GM21367 (cell line): ENCODE measurements at regions not wholly inside any gene's neighbourhood (a gene's known extent, or its start where the extent isn't known, plus 50 kb on each side); places are given as distances from the start of the nearest gene placed in this dataset.
"Not testable (repeated sequence)": the region's sequence is repeated elsewhere in the genome, so short reads cannot be mapped to it uniquely, and the experiment has no call there.

Experiments
- ATAC-seq: cut with Tn5 transposase; IDR thresholded peaks from one replicate; pipeline ENCODE4 v1.9.1; 2021; ENCODE audit not compliant: unreplicated experiment

DNA sequence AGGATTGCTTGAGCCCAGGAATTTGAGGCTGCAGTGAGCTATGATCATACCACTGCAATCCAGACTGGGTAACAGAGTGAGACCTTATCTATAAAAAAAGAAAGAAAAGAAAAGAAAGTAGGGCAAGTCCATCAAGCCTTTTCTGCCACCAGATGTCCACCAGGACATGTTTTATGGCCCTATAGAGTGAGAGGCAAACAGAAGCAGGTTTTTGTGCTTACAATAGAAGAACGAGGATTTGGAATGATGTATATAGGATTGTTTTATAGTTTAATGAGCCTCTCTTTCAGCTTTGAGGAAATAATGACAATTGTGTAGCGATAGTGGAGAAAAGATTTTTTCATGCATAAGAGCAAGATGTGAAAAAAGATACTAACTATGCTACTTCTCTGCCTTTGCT, 480.5 kb downstream of the KLF12 start:
- no peak for ATAC-seq

DNA sequence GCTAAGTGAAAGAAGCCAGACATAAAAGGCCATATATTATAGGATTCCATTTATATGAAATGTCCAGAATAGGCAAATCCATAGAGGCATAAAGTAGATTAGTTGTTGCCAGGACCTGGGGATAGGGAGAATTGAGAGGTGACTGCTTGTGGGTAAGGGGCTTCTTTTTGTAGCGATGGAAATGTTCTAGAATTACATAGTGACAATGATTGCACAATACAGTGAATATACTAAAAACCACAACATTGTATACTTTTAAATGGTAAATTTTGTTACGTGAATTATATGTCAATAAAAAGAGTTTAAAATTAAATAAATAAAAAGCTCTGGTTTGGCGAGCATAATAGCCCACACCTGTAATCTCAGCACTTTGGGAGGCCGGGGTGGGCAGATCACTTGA, 486.8 kb downstream of the KLF12 start:
- no peak for ATAC-seq

DNA sequence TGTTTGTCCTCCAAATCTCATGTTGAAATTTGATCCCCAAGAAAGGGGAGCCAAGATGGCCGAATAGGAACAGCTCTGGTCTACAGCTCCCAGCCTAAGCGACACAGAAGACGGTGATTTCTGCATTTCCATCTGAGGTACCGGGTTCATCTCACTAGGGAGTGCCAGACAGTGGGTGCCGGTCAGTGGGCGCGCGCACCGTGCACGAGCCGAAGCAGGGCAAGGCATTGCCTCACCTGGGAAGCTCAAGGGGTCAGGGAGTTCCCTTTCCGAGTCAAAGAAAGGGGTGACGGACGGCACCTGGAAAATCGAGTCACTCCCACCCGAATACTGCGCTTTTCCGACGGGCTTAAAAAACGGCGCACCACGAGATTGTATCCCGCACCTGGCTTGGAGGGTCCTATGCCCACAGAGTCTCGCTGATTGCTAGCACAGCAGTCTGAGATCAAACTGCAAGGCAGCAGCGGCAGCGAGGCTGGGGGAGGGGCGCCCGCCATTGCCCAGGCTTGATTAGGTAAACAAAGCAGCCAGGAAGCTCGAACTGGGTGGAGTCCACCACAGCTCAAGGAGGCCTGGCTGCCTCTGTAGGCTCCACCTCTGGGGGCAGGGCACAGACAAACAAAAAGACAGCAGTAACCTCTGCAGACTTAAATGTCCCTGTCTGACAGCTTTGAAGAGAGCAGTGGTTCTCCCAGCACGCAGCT, 493.6 kb downstream of the KLF12 start:
- ATAC-seq: not testable (repeated sequence)

DNA sequence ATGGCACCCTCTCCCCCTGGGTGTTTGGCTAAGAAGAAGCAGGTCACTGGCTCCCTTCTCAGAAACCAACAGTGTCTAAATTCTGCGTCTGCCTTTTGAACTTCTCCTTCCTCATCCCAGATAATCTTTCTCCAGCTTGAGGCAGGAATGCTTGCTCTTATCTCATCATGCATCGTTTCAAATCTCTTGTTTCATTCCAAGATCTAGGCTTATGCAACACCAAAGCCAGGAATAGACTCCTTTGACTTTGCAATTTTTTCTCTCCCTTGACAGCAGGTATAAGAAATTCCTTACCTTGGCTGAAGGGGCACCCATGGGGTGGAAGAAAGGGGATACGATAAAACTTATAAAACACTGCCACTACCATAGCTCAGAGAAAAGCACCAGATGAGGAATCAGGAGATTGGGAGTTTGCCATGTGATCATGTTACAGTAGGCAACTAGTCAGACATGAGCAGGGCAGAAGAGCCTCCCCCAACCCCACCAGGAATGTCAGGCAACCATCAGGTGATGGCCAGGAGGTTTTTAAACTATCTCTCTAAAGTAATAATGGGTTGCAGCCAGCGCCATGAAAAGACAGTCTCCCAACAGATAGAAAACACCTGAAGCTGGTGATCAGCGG, 498.9 kb downstream of the KLF12 start:
- no peak for ATAC-seq

DNA sequence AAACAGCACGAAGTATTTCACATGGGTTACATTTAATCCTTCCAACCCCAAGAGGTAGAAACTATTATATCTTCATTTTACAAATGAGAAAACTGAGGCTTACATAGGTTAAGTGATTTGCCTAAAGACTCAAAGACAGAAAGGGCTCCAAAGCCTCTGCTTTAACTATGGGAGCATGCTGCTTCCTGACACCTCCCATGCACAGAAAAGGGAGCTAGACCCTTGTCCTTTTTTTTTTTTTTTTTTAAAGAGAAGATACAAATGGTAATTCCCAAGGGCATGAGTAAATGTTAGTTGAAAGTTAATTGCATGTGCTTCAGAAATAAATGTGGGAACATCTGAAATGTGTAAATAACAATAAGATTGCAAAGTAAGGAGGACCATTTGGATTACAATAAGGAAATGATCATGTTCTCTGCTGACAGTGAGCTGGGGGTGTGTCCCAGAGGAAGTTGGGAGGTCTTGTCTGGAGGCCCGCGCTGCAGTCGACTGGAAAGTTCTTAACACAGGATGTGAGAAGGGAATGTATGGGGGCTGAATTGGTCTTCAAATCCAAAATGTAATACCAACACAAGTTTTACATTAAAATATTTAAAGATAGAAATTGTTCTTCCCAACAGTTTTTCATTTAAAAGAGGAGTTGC, 500.3 kb downstream of the KLF12 start:
- no peak for ATAC-seq

DNA sequence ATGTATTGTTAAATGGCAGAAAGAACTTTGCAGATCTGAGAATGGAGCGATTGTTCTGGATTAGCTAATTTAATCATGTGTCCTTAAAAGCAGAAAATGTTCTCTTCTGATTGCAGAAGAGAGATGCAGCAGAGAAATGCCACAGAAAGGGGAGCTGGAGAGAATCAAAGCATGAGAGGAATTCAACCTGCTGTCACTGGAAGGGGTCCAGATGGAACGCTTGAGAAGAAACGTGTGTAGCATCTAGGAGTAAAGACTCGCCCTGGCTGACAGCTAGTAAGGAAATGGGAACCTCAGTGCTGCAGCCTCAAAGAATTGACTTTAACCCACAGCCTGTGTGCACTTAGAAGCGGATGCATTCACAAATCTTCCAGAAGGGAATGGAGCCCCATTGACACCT, 502.8 kb downstream of the KLF12 start:
- ATAC-seq: no peak

DNA sequence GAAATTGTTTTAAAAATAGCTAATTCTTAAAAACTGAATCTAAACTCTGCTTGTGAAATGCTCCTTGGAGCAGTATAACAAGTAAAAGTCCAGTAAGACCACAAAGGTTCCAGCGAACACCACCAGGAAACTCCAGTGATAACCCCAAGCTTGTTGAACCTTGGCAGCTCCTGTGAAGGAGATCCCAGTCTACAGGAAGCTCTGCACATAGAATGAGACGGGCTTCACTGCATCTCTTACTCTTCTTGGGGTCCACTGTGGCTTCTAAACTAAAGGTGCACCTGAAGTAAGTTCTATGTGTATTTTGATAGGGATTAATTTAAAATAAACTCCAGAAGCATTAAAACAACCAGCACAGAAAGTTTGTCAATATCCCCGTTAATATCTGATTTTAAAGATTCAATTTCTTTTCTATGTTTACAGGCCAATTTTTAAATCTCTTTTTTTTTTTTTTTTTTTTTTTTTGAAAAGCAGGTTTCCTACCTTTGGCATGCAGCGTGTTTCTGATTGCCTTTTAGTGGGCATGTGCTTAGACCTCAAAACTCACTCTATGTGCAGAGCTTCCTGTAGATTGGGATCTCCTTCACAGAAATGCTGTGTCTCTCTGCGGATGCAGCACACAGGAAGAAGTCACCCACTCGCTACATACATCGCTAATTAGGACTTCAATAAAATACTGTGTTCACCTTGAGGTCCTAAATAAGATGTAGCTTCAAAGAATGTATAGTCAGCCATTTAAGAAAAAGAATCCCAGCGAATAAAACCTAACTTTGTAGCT, 508.5 kb downstream of the KLF12 start:
- ATAC-seq: no peak

DNA sequence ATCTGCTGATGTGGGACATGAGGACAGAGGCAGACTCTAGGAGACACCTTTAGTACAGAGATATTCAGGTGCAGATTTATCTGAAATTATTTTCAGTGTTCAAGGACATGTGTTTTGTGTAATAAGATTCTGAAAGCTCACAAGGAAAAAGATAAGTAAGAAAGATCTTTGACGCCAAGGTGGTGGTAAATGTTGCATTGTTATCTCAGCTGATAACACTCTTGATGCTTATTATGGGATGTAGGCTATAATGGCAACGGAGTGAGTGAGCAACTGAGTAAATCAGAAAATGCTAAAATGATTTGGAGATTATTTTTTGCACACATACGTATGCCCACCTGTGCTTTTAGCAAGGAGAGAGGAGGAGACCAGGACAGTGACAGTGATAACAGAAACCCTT, 510.9 kb downstream of the KLF12 start:
- ATAC-seq: no peak

DNA sequence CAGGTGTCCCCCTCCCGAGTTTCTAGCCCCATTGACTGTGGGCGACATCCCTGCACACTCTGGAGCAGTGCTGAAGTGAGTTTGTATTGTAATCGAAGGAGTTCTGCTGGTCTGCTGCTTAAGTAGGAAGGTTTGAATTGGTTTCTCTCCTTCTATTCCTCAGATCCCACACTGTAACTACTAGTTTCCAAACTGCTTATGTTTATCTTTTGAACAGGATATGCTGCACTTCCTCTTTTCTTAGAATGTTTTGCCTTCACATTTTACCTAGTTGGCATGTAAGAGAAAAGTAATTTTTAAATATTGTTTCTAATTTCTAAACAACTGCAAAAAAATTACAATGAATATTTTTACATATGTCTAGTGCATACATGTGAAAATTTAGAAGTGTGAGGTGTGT, 511.8 kb downstream of the KLF12 start:
- ATAC-seq: no peak

DNA sequence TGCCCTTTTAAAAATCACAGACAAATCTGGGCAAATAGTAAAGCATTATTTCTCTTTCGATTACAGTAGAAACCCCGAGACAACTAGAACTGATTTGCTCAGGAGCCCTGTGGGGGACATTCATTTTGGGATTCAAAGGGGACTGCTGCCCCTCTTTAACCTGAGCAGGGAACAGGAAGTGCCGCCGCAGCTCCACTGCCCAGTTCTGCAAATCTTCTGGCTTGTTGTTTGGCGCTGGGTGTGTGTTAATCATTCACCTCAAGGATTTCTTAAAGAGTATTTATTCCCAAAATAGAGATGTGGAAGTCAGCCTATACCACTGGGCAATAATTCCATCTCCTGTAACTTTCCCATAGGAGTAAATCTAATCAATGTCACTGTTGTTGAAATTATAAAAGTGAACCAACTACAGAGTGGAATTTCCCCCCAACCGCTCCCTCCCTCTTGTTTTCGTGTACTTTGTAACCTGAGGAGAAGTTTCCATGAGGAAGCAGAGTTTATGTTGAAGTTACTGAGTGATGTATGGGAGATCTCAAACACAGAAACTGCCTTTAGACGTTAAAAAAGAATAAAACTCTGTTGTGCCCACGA, 515.8 kb downstream of the KLF12 start:
- no peak for ATAC-seq

DNA sequence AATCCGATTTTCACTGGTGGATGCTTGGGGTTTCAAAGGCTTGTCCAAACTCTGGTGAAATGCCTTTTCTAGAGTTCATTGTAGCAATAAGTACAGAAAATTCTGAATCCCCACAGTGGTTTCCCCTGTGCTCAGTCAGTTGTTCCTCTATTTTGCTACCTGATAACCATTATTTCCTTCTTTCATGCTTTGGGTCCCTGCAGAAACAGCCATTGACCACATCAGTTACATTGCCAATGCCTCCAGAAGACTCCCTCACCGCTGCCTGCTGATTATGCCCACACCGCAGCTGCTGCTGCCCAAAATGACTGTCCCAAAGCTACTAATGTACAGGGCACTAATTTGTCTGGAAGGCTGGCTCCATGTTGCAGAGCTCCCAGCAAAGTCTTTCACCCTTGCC, 517.3 kb downstream of the KLF12 start:
- ATAC-seq: no peak

DNA sequence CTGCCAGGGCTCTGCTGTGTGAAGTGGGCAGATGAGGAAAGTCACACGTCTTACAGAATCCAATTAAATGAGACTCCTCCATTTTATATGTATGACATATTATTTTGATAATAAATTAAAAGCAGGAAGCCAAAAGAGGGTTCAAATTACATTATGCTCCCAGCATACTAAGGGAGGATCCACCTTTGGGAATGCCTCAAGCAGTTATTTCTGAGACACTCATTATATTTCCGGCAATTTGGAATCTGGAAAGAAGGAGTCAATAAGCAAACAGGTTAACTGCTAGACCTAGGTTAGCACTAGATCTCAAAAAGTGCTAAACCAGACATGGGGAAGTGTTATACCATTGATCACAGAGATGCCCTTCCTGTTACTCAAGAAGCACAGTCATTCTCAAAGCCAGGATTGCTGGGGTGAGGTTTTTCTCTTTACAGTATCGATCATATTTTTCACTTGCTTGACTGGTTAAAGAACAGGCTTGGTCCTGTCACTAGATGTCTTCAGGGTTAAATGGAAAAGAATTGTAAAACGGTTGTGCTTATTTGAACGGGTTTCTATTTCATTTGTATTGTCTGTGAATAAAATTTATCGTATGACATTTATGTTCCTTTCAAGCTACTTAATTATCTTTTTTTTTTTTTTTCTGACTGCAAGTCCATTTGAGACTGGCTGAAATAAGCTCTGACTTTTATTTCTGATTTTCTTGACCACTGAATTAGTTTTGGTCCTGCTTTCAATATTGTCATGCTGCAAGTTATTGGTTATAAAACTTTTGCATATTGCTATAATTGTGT, 523.2 kb downstream of the KLF12 start:
- ATAC-seq: no peak

DNA sequence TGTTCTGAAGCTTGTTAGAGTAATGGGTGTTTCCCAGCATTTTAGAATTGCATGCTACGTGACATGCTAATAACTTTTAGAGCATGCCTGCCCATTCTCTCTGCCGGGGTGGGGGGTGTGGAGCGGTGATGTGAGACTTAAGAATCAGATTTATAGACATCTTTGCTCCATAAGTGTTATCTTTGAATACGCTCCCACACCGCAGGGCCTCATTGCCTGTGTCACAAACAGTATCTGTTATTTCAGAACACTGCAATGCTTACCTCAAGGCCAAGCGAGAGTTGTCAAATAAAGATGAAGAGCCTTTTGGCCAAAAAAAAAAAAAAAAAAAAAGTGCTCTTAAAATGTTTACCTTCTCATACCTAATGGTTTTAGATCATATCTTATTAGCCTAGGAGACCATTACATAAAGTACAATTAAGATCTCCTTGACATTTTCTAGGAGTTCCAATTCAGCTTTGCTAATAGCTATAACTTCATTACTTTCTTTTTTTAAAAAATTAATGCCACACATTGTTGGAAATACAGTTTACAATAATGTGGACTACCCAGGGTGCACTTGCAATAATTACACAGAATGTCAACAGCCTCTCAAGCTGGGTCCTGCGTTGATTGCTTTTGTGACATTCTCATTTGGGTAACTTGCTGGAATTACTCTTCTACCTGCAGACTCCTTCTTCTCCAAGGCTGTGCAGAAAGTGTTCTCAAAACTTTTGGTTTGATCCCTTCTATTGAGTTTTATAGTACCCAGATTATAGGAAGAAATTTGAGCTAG, 525.3 kb downstream of the KLF12 start:
- no peak for ATAC-seq

DNA sequence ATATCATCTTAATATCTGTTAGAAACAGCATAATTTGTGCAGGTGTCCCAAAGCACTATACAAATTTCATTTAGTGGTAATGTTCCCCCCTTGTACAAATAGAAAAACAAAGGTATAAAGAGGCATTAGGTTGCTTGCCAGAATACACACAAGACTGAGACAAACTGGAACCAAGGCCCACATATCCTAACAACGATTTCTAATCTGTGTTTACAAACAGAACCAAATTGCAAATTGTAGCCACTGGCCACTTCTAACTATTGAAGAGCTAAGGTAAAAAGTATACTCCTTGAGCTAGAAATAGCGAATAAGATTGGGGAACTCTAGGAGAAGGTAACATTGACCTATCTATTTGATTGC, 526.1 kb downstream of the KLF12 start:
- ATAC-seq: no peak

DNA sequence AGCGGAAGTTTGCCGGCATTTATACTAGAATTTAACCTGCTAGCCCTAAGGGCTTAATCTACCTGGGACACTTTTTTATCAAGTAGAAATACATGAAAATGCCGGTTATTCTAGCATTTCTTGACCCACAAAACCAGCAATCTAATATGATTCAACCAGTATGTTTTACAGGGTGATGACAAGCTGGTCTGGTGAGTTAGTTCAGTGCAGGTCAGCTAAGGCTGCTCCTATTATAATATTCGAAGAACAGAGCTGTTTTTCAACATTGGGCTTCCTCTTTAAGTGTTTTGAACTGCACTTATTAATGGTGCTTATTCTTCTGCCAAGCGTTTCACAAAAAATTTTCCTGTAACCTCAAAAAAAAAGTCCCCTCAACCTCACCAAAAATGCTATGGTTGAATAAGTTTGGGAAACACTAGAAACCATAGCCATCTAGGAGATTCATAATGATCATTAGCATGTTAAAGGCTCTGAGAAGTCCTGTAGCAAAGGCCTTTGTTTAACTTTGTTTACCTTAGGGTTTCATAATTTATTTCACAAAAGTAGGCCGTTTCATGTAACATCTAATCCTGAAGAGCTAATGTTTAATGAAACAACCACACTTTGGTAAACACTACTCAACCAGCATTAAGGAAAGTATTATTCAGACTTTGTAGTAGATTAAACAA, 526.6 kb downstream of the KLF12 start:
- ATAC-seq: no peak

DNA sequence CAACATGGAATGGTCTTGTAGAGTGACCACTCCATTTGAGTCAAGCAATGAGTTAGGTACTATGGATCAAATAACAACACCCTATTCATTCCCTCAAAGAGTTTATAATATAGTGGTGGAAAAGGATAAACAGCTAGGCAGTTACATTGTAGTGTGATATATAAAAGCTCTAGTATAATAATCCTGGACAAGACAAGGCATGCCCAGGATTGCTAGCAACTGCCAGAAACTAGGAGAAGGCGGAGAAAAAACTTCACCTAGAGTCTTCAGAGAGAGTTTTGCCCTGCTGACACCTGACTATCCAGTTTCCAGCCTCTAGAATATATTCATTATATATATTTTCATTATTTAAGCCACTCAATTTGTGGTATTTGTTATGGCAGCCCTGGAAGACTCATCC, 530.6 kb downstream of the KLF12 start:
- ATAC-seq: no peak

DNA sequence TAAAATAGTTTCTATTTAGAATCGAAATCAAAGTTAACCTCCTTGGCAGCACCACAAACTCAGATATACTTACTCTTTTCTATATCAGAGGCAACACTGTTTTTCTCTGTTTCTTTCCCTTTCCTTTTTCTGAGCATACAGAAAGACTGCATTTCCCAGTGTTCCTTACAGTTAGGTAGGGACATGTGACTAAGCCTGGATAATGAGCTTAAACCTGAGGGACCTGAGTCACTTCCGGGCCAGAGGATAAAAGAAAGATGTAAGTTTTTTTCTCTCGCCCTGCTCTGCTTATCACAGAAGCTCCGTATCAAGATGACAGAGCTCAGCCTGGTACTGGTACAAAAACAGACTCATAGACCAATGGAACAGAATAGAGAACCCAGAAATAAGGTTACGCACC, 531.9 kb downstream of the KLF12 start:
- no peak for ATAC-seq

DNA sequence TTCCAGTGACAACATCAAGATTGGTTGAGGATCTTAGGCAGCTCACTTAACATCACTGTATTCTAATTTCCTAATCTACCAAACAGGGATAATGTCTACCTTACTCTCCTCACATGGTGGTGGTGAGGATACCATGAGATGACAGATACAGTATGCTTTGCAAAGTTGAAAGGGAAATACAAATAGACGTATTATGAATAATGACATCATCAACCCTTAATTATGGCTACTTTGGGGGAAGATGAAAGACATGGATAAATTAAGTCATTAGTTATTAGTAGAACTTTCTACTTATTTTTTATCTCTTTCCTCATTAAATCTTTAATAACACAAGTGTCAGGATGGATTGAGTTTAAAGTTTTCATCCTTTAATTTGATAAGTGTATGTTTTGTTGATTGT, 532.5 kb downstream of the KLF12 start:
- ATAC-seq: no peak
